ENCODE measurements at regions not wholly inside any gene's neighbourhood (a gene's known extent, or its start where the extent isn't known, plus 50 kb on each side); places are given as distances from the start of the nearest gene placed in this dataset.
"Not testable (repeated sequence)": the region's sequence is repeated elsewhere in the genome, so short reads cannot be mapped to it uniquely, and the experiment has no call there.

- no peak for DNase-seq
Observed at GRCh38 chr4:148634476-148634875, 192.3 kb upstream of the NR3C2 start.

- DNase-seq = no peak
Observed at GRCh38 chr4:148633720-148634119, 191.5 kb upstream of the NR3C2 start.

GRCh38 chr4:148632476-148632875 lies 190.3 kb upstream of the NR3C2 start:
- DNase-seq = no peak

- no peak for DNase-seq
Observed at GRCh38 chr4:148630051-148630450, 187.8 kb upstream of the NR3C2 start.

GRCh38 chr4:148618856-148619255 lies 176.6 kb upstream of the NR3C2 start:
- DNase-seq = no peak

GRCh38 chr4:148608968-148609367 lies 166.8 kb upstream of the NR3C2 start:
- no peak for DNase-seq

GRCh38 chr4:148598418-148599207 lies 156.4 kb upstream of the NR3C2 start:
- DNase-seq = not testable (repeated sequence)

- DNase-seq = no peak
Observed at GRCh38 chr4:148589182-148589581, 147.0 kb upstream of the NR3C2 start.

- DNase-seq = no peak
Observed at GRCh38 chr4:148575577-148575976, 133.4 kb upstream of the NR3C2 start.

- DNase-seq = no peak
Observed at GRCh38 chr4:148574911-148575310, 132.7 kb upstream of the NR3C2 start.

- peak; percentile 40 for DNase-seq
Observed at GRCh38 chr4:148574502-148574901, 132.3 kb upstream of the NR3C2 start.

GRCh38 chr4:148574066-148574465 lies 131.9 kb upstream of the NR3C2 start:
- DNase-seq = no peak

GRCh38 chr4:148573296-148573695 lies 131.1 kb upstream of the NR3C2 start:
- no peak for DNase-seq

GRCh38 chr4:148565801-148566200 lies 123.6 kb upstream of the NR3C2 start:
- no peak for DNase-seq

GRCh38 chr4:148563684-148564083 lies 121.5 kb upstream of the NR3C2 start:
- DNase-seq = no peak

GRCh38 chr4:148561467-148561866 lies 119.3 kb upstream of the NR3C2 start:
- no peak for DNase-seq

GRCh38 chr4:148557793-148558192 lies 115.6 kb upstream of the NR3C2 start:
- DNase-seq = no peak

- no peak for DNase-seq
Observed at GRCh38 chr4:148550788-148551187, 108.6 kb upstream of the NR3C2 start.

- no peak for DNase-seq
Observed at GRCh38 chr4:148542922-148543623, 100.9 kb upstream of the NR3C2 start.

GRCh38 chr4:148540622-148541326 lies 98.6 kb upstream of the NR3C2 start:
- no peak for DNase-seq

GRCh38 chr4:148539387-148539786 lies 97.2 kb upstream of the NR3C2 start:
- DNase-seq = no peak

- not testable (repeated sequence) for DNase-seq
Observed at GRCh38 chr4:148533851-148534250, 91.6 kb upstream of the NR3C2 start.

GRCh38 chr4:148530114-148530513 lies 87.9 kb upstream of the NR3C2 start:
- DNase-seq = no peak

- no peak for DNase-seq
Observed at GRCh38 chr4:148527571-148527970, 85.4 kb upstream of the NR3C2 start.
